ENCODE measurements at regions not wholly inside any gene's neighbourhood (a gene's known extent, or its start where the extent isn't known, plus 50 kb on each side); places are given as distances from the start of the nearest gene placed in this dataset.

- DNase-seq = no peak
These were observed 60.0 kb upstream of the HES1 start for GRCh38 chr3:194075802-194076460.

DNA sequence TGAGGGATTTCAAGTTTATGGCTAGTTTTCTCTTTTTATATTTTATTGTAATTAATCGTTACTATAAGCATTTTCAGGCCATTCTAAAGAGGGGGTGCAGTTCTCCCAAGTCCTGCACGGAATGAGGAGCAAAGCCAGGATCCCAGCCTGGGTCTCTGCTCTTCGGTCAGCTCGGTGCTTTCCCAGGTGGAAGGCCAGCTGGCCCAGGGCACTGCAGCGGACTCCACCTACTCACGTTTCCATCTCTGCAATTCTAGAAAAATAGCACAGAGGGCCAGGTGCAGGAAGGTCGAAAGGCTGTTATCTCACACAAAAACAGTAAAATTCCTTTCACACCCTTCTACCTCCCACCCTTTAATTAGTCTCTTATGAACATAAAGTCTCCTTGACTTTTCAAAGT is 59.5 kb upstream of the HES1 start:
- DNase-seq = no peak

DNA sequence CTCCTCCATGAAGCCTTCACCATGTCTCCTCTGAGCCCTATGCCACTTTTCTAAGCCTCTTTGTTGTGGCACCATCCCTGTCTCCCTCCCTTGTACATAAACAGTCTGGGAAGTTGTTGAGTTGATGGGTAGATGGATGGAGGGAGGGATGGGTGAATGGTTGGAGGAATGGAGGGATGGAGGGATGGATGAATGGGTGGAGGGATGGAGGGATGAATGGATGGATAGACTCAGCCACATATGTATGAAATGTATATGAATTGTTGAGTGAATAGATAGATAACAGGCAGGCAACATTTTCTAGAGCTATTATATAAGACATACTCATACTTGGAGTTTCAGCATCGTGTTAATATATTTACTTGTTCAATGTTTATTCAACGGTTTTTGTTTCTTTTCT is 58.3 kb upstream of the HES1 start:
- DNase-seq = no peak

GRCh38 chr3:194078045-194078821 is 57.7 kb upstream of the HES1 start:
- no peak for DNase-seq

DNA sequence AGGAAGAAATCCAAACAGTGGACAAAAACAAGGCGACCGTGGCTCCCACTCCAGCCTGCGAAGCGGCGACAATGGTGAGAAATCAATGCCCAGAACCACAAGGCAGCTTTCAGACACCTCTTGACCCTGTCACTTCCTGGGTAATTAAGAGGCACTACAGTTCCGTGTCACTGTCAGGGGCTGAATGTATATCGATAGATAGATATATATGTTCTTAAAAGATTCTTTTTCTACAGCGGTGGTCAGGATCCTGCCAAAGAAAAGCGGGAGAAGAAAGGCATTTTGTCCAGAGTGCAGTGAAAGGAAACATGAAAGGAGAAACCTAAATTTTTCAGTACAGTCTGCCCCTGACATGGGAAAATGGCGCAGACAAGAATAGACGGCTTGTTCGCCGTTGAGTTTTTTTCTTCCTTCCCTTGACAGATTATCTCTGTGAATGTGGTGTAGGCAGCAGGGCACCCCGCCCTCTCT is 56.2 kb upstream of the HES1 start:
- no peak for DNase-seq

- DNase-seq = no peak
These were observed 55.5 kb upstream of the HES1 start for GRCh38 chr3:194080436-194080835.

DNA sequence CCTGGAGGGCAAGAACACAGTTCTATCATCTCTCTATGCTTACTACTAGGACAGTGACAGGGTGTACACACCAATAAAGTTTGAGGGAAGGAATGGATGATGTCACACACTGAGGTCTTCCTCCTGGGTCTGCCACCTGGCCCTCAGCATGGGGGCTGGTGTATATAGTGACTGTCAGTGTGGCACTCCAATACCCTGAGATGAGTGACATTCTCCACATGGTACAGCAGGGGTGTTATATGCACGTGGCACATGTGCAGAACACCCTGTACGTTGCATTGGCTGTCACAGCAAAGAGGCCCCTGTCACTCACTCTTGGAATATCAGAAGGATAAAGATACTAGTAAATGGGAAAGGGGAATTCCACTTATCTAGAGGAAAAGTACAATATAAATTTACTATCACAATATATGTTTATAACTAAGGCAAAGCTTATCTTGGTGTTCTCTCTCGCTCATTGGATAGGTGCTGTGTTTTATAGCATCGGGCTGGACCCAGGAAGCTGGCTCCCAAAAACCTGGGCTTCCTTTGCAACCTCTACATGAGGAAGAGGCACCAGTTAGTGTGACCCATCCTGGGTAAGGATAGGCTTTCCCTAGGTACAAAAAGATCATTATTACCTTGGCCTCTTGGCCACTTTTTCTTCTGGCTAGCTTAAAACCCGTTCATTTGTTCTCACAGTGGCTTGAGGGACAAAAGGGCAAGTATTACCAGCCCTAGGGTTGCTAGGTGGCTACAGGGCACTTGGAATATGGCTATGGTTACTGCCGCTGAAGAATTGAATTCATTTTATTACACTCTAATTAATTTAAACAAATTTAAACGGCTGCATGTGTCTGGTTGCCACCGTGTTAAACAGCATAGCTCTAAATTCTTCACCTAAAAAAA is 54.8 kb upstream of the HES1 start:
- DNase-seq = no peak

DNA sequence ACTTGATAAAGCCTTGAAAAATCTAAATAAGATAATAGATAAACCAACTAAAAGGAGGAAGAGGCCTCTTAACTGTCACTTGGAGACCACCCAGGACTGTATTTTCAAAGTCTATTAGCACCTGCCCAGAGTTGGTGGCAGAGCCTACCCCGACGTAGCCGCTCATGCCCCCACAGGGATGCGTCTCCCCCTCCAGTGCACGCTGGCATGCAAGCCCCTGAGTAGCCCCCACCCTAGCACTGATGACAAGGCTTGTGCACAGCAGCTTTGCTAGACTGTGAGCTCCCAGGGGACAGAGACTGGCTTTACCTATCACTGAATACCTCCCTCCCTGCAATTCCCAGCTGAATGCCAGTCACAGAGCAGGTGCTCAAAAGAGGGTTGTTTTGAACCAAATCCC is 54.1 kb upstream of the HES1 start:
- DNase-seq = no peak

GRCh38 chr3:194082743-194083636 is 53.0 kb upstream of the HES1 start:
- DNase-seq = no peak

GRCh38 chr3:194083637-194084224 is 52.2 kb upstream of the HES1 start:
- no peak for DNase-seq

DNA sequence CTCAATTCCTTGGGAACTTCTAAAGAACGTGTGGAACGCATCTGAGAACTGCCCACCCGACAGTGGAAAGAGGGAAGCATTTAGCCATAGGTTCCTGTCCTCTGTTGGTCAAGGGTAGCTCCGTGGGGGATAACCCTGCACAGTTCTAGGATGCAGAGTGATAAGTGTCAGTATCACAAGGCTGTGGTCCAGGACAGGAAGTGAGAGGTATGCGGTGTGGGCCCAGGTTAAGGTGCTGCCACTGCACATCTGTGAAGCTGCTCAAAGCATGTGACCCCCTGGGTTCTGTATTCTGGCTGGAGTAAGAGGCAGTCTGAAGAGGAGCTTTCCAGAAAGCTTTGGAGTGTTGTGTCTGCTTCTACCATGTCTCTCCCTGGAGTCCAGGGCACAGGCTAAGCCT is 51.7 kb upstream of the HES1 start:
- no peak for DNase-seq

Data from activated CD4-positive, alpha-beta T cell treated with anti-CD3 and anti-CD28 coated beads, Interleukin-2, amount 50 U/mL, for 1 hour (primary cell).